ENCODE measurements at regions not wholly inside any gene's neighbourhood (a gene's known extent, or its start where the extent isn't known, plus 50 kb on each side); places are given as distances from the start of the nearest gene placed in this dataset.

- Histone ChIP-seq H3K79me1 (ENCODE audit: insufficient read depth, low read depth, low read length, poor library complexity, severe bottlenecking) (no peaks in the 10 kb centered on the region), H3K4me1 (ENCODE audit: insufficient read depth, low read length) (peaks cover 6% of the 10 kb centered on the region; the same call in 1 of the 2 replicates), H2BK5ac (ENCODE audit: insufficient read length, low read length) (no peak overlapping the region), H3K14ac (ENCODE audit: insufficient read depth, low read length) (no peak overlapping the region), H3K4me2 (ENCODE audit: insufficient read depth, insufficient read length, low read length) (no peak overlapping the region), H4K8ac (replicated peaks; ENCODE audit: insufficient read length, low read depth, low read length) (no peak overlapping the region), H3K4ac (ENCODE audit: low read depth, low read length) (no peak overlapping the region), H3K9ac (ENCODE audit: extremely low read depth, insufficient read length, low read length) (no peak overlapping the region), H3K9me3 (ENCODE audit: control insufficient read depth, low read depth, low read length) (no peaks in the 10 kb centered on the region), H4K20me1 (ENCODE audit: control insufficient read depth, insufficient read depth, insufficient read length) (no peaks in the 10 kb centered on the region), H4K5ac (ENCODE audit: insufficient read length, low read depth, low read length) (no peak overlapping the region), H3T11ph (ENCODE audit: low read length) (no peak overlapping the region), H2AK5ac (ENCODE audit: insufficient read length, low read length) (no peak overlapping the region), H2BK15ac (ENCODE audit: low read depth, low read length) (no peak overlapping the region), H3K23ac (ENCODE audit: insufficient read length, low read depth, low read length) (no peak overlapping the region), H3K79me2 (ENCODE audit: insufficient read depth, low read length) (no peaks in the 10 kb centered on the region), H3K18ac (ENCODE audit: insufficient read length, low read depth, low read length) (no peak overlapping the region), H2BK120ac (ENCODE audit: low read depth, low read length, poor library complexity, severe bottlenecking) (no peak overlapping the region), H3K27me3 (ENCODE audit: insufficient read depth, low read length) (no peaks in the 10 kb centered on the region; the same call in 1 of the 2 replicates), H3K23me2 (ENCODE audit: insufficient read length, low read depth, low read length, poor library complexity, severe bottlenecking) (no peaks in the 10 kb centered on the region), H3K56ac (ENCODE audit: insufficient read length, low read depth, low read length) (no peak overlapping the region), H2BK20ac (ENCODE audit: low read depth, low read length, poor library complexity, severe bottlenecking) (no peak overlapping the region), H3K27ac (ENCODE audit: insufficient read length, low read depth, low read length) (no peak overlapping the region), H4K91ac (ENCODE audit: insufficient read length, low read depth, low read length) (no peak overlapping the region), H2BK12ac (ENCODE audit: insufficient read length, low read depth, low read length) (no peak overlapping the region), H2AFZ (ENCODE audit: low read length) (no peak overlapping the region)
- H3K36me3 Mint-ChIP-seq (ENCODE audit: insufficient read depth in 1 of 3, low read depth in 3 of 3), result no peaks in the 10 kb centered on the region
- no peak overlapping the region for H3K4me3 Mint-ChIP-seq
- DNase-seq, result peak; percentile 15
- TF ChIP-seq CTCF (conservative IDR thresholded peaks at IDR 0.05), result no peak
- peaks cover 28 to 35% of the 10 kb centered on the region in 2 experiments for H3K4me1 Mint-ChIP-seq
- WGBS (ENCODE audit: extremely low coverage, insufficient read length, low lambda C conversion rate), result no CpG with 5 or more reads among the region's 7 CpGs
- H3K27ac Mint-ChIP-seq, result no peak overlapping the region
- no peaks in the 10 kb centered on the region; a peak in 1 of 5 replicates for H3K9me3 Mint-ChIP-seq
- peaks cover 47% of the 10 kb centered on the region for H3K27me3 Mint-ChIP-seq (ENCODE audit: low read depth)
Measured at GRCh38 chr11:134475951-134476350, 63.9 kb upstream of the B3GAT1 start.
